ENCODE measurements at regions not wholly inside any gene's neighbourhood (a gene's known extent, or its start where the extent isn't known, plus 50 kb on each side); places are given as distances from the start of the nearest gene placed in this dataset.
"Not testable (repeated sequence)": the region's sequence is repeated elsewhere in the genome, so short reads cannot be mapped to it uniquely, and the experiment has no call there.

DNA sequence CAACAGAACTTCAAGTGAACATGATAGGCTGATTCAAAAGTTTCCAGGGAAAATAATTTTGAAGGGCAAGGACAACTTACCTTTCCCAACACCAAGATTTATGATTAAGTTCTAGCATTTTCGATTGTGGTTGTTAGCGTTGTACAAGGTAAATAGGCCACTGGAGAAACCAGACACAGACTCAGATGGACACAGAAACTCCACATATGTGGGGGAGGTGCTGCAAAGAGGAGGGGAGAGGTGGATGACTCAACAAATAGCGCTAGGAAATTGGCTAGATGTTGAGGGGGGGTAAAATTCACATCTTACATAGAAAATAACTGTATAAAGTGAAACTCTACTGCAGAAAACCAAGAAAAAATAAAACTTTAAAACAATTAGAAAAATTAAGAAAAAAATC is 564.4 kb downstream of the MATN1 start (continued):
- no peak for TF ChIP-seq HOXA3 (CRISPR knock-in tag; IDR thresholded peaks at IDR 0.05)

DNA sequence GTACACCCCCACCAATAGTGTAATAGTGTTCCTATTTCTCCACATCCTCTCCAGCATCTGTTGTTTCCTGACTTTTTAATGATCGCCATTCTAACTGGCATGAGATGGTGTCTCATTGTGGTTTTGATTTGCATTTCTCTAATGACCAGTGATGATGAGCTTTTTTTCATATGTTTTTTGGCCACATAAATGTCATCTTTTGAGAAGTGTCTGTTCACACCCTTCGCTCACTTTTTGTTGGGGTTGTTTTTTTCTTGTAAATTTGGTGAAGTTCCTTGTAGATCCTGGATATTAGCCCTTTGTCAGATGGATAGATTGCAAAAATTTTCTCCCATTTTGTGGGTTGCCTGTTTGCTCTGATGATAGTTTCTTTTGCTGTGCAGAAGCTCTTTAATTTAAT is 567.7 kb downstream of the MATN1 start:
- H3K36me3 ChIP-seq (replicated peaks in 1 of 2; ENCODE audit: control insufficient read depth in 1 of 2, insufficient read depth in 2 of 2, low read length in 2 of 2); H3K4me2 ChIP-seq (ENCODE audit: low read depth, low read length); H2AFZ ChIP-seq (ENCODE audit: low read length); DNase-seq (ENCODE audit: low spot score); POLR2A ChIA-PET; ATAC-seq; in situ Hi-C loops (cut with HindIII; ENCODE audit: extremely low pct_ligation_motif_present, low pct_unique_long_range_greater_than_20kb); H3K79me2 ChIP-seq (ENCODE audit: insufficient read depth, low read length); H3K4me1 ChIP-seq (ENCODE audit: insufficient read depth, low read length); H3K9ac ChIP-seq (ENCODE audit: insufficient read depth, low read depth, low read length); FAIRE-seq; BruUV-seq (replicated peaks); H3K4me3 ChIP-seq (replicated peaks in 1 of 3; ENCODE audit: insufficient read depth in 1 of 3, low read depth in 2 of 3, low read length in 3 of 3); intact Hi-C loops (cut with micrococcal nuclease; ENCODE audit: unreplicated experiment); CTCF ChIA-PET (ENCODE audit: low intra/inter-chr PET ratio, low total read pairs); H3K27me3 ChIP-seq (ENCODE audit: control insufficient read depth in 1 of 2, insufficient read depth in 2 of 2, low read length in 2 of 2); H3K27ac ChIP-seq (ENCODE audit: extremely low read length, insufficient read depth, low read length); H4K20me1 ChIP-seq (ENCODE audit: insufficient read depth, low read length): not testable (repeated sequence)
- peaks cover 12% of the 10 kb centered on the region; the same call in 1 of the 2 replicates for H3K9me3 ChIP-seq (ENCODE audit: low read length)
- WGBS (ENCODE audit: low lambda C conversion rate), result 34% methylated on average over 2 of the region's 2 CpGs

- H4K20me1 ChIP-seq (ENCODE audit: insufficient read depth, low read length); CTCF ChIA-PET (ENCODE audit: low intra/inter-chr PET ratio, low total read pairs); H3K4me1 ChIP-seq (ENCODE audit: insufficient read depth, low read length); ATAC-seq; H3K79me2 ChIP-seq (ENCODE audit: insufficient read depth, low read length); H3K4me3 ChIP-seq (replicated peaks in 1 of 3; ENCODE audit: insufficient read depth in 1 of 3, low read depth in 2 of 3, low read length in 3 of 3); H3K27me3 ChIP-seq (ENCODE audit: control insufficient read depth in 1 of 2, insufficient read depth in 2 of 2, low read length in 2 of 2); BruUV-seq (replicated peaks); FAIRE-seq; in situ Hi-C loops (cut with HindIII; ENCODE audit: extremely low pct_ligation_motif_present, low pct_unique_long_range_greater_than_20kb); intact Hi-C loops (cut with micrococcal nuclease; ENCODE audit: unreplicated experiment); H3K4me2 ChIP-seq (ENCODE audit: low read depth, low read length); H3K9ac ChIP-seq (ENCODE audit: insufficient read depth, low read depth, low read length); H2AFZ ChIP-seq (ENCODE audit: low read length); H3K27ac ChIP-seq (ENCODE audit: extremely low read length, insufficient read depth, low read length); DNase-seq (ENCODE audit: low spot score); POLR2A ChIA-PET; H3K36me3 ChIP-seq (replicated peaks in 1 of 2; ENCODE audit: control insufficient read depth in 1 of 2, insufficient read depth in 2 of 2, low read length in 2 of 2): not testable (repeated sequence)
- peaks cover 12% of the 10 kb centered on the region; the same call in 1 of the 2 replicates for H3K9me3 ChIP-seq (ENCODE audit: low read length)
- WGBS (ENCODE audit: low lambda C conversion rate), result 51% methylated on average over 3 of the region's 3 CpGs
These were observed 568.1 kb downstream of the MATN1 start for GRCh38 chr1:30155253-30155652.
